Epithelial cell of proximal tubule (primary cell): ENCODE measurements at regions not wholly inside any gene's neighbourhood (a gene's known extent, or its start where the extent isn't known, plus 50 kb on each side); places are given as distances from the start of the nearest gene placed in this dataset.

ENCODE experiments used
- DNase-seq: peaks from one replicate; pipeline ENCODE4 v3.0.0-alpha.2; 2011; ENCODE audit warnings: low read depth
- H3K4me3 ChIP-seq: 2 replicates; pipeline ENCODE4 v1.5.1; 2011; ENCODE audit warnings: low read depth, mild to moderate bottlenecking, low read length
- CTCF ChIP-seq: conservative IDR thresholded peaks from 2 replicates; pipeline ENCODE4 v1.5.1; 2012; ENCODE audit warnings: low read depth, mild to moderate bottlenecking, low read length

- no peak for TF ChIP-seq CTCF
- DNase-seq: no peak
- H3K4me3 ChIP-seq: no peak overlapping the region
Measured at GRCh38 chr2:189297446-189297845, 117.9 kb upstream of the COL5A2 start.

- H3K4me3 ChIP-seq: no peak overlapping the region
Measured at GRCh38 chr2:189298038-189298437, 118.5 kb upstream of the COL5A2 start.

GRCh38 chr2:189298481-189298880 is 118.9 kb upstream of the COL5A2 start:
- DNase-seq: no peak
- H3K4me3 ChIP-seq: no peak overlapping the region
- TF ChIP-seq CTCF: no peak

More at GRCh38 chr2:189298038-189298437, 118.5 kb upstream of the COL5A2 start:
- no peak for DNase-seq
- no peak for TF ChIP-seq CTCF

GRCh38 chr2:189299974-189300373 is 120.4 kb upstream of the COL5A2 start:
- TF ChIP-seq CTCF: no peak
- H3K4me3 ChIP-seq: no peak overlapping the region
- no peak for DNase-seq

- DNase-seq: no peak
- no peak for TF ChIP-seq CTCF
- H3K4me3 ChIP-seq: no peak overlapping the region
Measured at GRCh38 chr2:189300916-189301315, 121.4 kb upstream of the COL5A2 start.

- peak; percentile 58 for DNase-seq
- H3K4me3 ChIP-seq: no peak overlapping the region
- no peak for TF ChIP-seq CTCF
Measured at GRCh38 chr2:189302274-189302948, 122.8 kb upstream of the COL5A2 start.

- no peak for TF ChIP-seq CTCF
- no peak for DNase-seq
- H3K4me3 ChIP-seq: no peak overlapping the region
Measured at GRCh38 chr2:189304360-189304759, 124.8 kb upstream of the COL5A2 start.
